Astrocyte (in vitro differentiated cells and primary cell): ENCODE measurements at regions not wholly inside any gene's neighbourhood (a gene's known extent, or its start where the extent isn't known, plus 50 kb on each side); places are given as distances from the start of the nearest gene placed in this dataset.

ENCODE experiments used
- CTCF ChIP-seq: IDR thresholded peaks from 2 replicates; pipeline ENCODE4 v1.5.1; 2011; ENCODE audit warnings: low read depth, mild to moderate bottlenecking, inconsistent platforms, low read length, moderate library complexity; ENCODE audit not compliant: insufficient read depth
- EZH2 ChIP-seq: IDR thresholded peaks from 2 replicates; pipeline ENCODE4 v1.6.1; 2012; ENCODE audit warnings: mild to moderate bottlenecking, low read length, inconsistent platforms; ENCODE audit not compliant: insufficient read depth

GRCh38 chr15:61501815-61502389, 272.8 kb upstream of the RORA start:
- TF ChIP-seq CTCF (no peak), EZH2 (no peak)
